Gastrocnemius medialis (tissue), 4 donors: ENCODE measurements at regions not wholly inside any gene's neighbourhood (a gene's known extent, or its start where the extent isn't known, plus 50 kb on each side); places are given as distances from the start of the nearest gene placed in this dataset.

Experiments
- ATAC-seq, 2 donors: fragments of 150-250 bp; one replicate each; pipeline ENCODE4 v1.9.1; 2016
- DNase-seq, 2 donors: peaks; one replicate each; pipeline ENCODE4 v3.0.0-alpha.2; 2019
- H3K27ac ChIP-seq, 4 donors: fragments of 200-600 bp; sonication (generic); 1 replicate in 1 of 4; 2 replicates in 3 of 4; pipeline ENCODE4 v1.5.1; 2016 to 2018; ENCODE audit warnings: mild to moderate bottlenecking in 2 of 4, moderate library complexity in 1 of 4
- H3K27me3 ChIP-seq, 3 donors: fragments of 200-600 bp; sonication (generic) in 2 of 3; 1 replicate in 1 of 3; 2 replicates in 2 of 3; pipeline versions ENCODE4 v1.5.1 to v1.6.0; 2016 to 2019; ENCODE audit warnings: mild to moderate bottlenecking in 1 of 3, moderate library complexity in 1 of 3
- H3K36me3 ChIP-seq, 2 donors: fragments of 200-600 bp; sonication (generic) in 1 of 2; one replicate each; pipeline ENCODE4 v1.5.1; 2017 to 2018
- H3K4me1 ChIP-seq, 2 donors: fragments of 200-600 bp; sonication (generic) in 1 of 2; one replicate each; pipeline ENCODE4 v1.5.1; 2016 to 2017; ENCODE audit warnings: mild to moderate bottlenecking in 2 of 2
- H3K4me3 ChIP-seq, 4 donors: fragments of 200-600 bp; sonication (generic) in 3 of 4; 1 replicate in 1 of 4; 2 replicates in 3 of 4; pipeline ENCODE4 v1.5.1; 2016 to 2019; ENCODE audit warnings: mild to moderate bottlenecking in 2 of 4
- H3K9me3 ChIP-seq, 3 donors: fragments of 200-600 bp; sonication (generic) in 2 of 3; 1 replicate in 1 of 3; 2 replicates in 2 of 3; pipeline ENCODE4 v1.5.1; 2016 to 2019
- CTCF ChIP-seq, 5 experiments: fragments of 450-650 bp in 3 of 5; fragments of 200-600 bp in 2 of 5; sonication (generic) in 2 of 5; IDR thresholded peaks in 4 of 5; conservative IDR thresholded peaks in 1 of 5; 1 replicate in 4 of 5; 2 replicates in 1 of 5; pipeline ENCODE4 v1.5.1; 2016 to 2019; ENCODE audit warnings: antibody characterized with exemption in 5 of 5, mild to moderate bottlenecking in 3 of 5, moderate library complexity in 3 of 5
- POLR2A ChIP-seq, 2 donors: fragments of 450-650 bp; IDR thresholded peaks; one replicate each; pipeline ENCODE4 v1.6.1; 2017; ENCODE audit warnings: antibody characterized with exemption in 2 of 2, mild to moderate bottlenecking in 2 of 2, moderate library complexity in 2 of 2
- in situ Hi-C, 4 donors: fragments of 200-750 bp; cut with MboI; loops; one replicate each; pipeline versions ENCODE4 v1.15.0 to v1.8.0; 2017; ENCODE audit warnings: low sequenced_read_pairs in 4 of 4
- intact Hi-C: fragments of 100-400 bp; cut with DNase I; formaldehyde crosslinking; loops from one replicate; pipeline ENCODE4 v1.15.1; 2023; ENCODE audit warnings: low total_unique reads

GRCh38 chr12:60263836-60264493 lies 668.1 kb downstream of the SLC16A7 start:
- Histone ChIP-seq H3K4me3 (no peak overlapping the region), H3K4me1 (no peaks in the 10 kb centered on the region), H3K9me3 (no peaks in the 10 kb centered on the region), H3K27me3 (no peaks in the 10 kb centered on the region), H3K27ac (no peak overlapping the region), H3K36me3 (no peaks in the 10 kb centered on the region)
- in situ Hi-C loops (no loop called here), intact Hi-C loops (no loop called here)
- DNase-seq (no peak), ATAC-seq (no peak)
- TF ChIP-seq POLR2A (IDR thresholded peaks at IDR 0.05) (no peak), CTCF (IDR thresholded peaks at IDR 0.05 in 4 of 5, conservative IDR thresholded peaks at IDR 0.05 in 1 of 5) (no peak)

GRCh38 chr12:60265741-60266140 lies 669.9 kb downstream of the SLC16A7 start:
- no peak overlapping the region for H3K4me3 ChIP-seq
- H3K27me3 ChIP-seq, result no peaks in the 10 kb centered on the region
- H3K4me1 ChIP-seq, result no peaks in the 10 kb centered on the region
- H3K27ac ChIP-seq, result no peak overlapping the region
- in situ Hi-C loops (no loop called here), intact Hi-C loops (no loop called here)
- no peak for ATAC-seq
- DNase-seq, result no peak
- no peaks in the 10 kb centered on the region for H3K9me3 ChIP-seq
- H3K36me3 ChIP-seq, result no peaks in the 10 kb centered on the region
- no peak for TF ChIP-seq CTCF (IDR thresholded peaks at IDR 0.05 in 4 of 5, conservative IDR thresholded peaks at IDR 0.05 in 1 of 5)
- no peak for TF ChIP-seq POLR2A (IDR thresholded peaks at IDR 0.05)

GRCh38 chr12:60266381-60266852 lies 670.6 kb downstream of the SLC16A7 start:
- TF ChIP-seq CTCF (IDR thresholded peaks at IDR 0.05 in 4 of 5, conservative IDR thresholded peaks at IDR 0.05 in 1 of 5) (no peak), POLR2A (IDR thresholded peaks at IDR 0.05) (no peak)
- Histone ChIP-seq H3K36me3 (no peaks in the 10 kb centered on the region), H3K27ac (no peak overlapping the region), H3K4me3 (no peak overlapping the region), H3K4me1 (no peaks in the 10 kb centered on the region), H3K27me3 (no peaks in the 10 kb centered on the region), H3K9me3 (no peaks in the 10 kb centered on the region)
- DNase-seq, result no peak
- no peak for ATAC-seq
- intact Hi-C loops, result no loop called here
- in situ Hi-C loops, result no loop called here

- Histone ChIP-seq H3K27me3 (no peaks in the 10 kb centered on the region), H3K36me3 (no peaks in the 10 kb centered on the region), H3K4me3 (no peak overlapping the region), H3K4me1 (no peaks in the 10 kb centered on the region), H3K9me3 (no peaks in the 10 kb centered on the region), H3K27ac (no peak overlapping the region)
- DNase-seq (no peak), ATAC-seq (no peak)
- in situ Hi-C loops, result no loop called here
- intact Hi-C loops, result no loop called here
- no peak for TF ChIP-seq POLR2A (IDR thresholded peaks at IDR 0.05)
- no peak for TF ChIP-seq CTCF (IDR thresholded peaks at IDR 0.05 in 4 of 5, conservative IDR thresholded peaks at IDR 0.05 in 1 of 5)
These were observed 673.9 kb downstream of the SLC16A7 start for GRCh38 chr12:60269611-60270269.
